ENCODE measurements at regions not wholly inside any gene's neighbourhood (a gene's known extent, or its start where the extent isn't known, plus 50 kb on each side); places are given as distances from the start of the nearest gene placed in this dataset.

DNA sequence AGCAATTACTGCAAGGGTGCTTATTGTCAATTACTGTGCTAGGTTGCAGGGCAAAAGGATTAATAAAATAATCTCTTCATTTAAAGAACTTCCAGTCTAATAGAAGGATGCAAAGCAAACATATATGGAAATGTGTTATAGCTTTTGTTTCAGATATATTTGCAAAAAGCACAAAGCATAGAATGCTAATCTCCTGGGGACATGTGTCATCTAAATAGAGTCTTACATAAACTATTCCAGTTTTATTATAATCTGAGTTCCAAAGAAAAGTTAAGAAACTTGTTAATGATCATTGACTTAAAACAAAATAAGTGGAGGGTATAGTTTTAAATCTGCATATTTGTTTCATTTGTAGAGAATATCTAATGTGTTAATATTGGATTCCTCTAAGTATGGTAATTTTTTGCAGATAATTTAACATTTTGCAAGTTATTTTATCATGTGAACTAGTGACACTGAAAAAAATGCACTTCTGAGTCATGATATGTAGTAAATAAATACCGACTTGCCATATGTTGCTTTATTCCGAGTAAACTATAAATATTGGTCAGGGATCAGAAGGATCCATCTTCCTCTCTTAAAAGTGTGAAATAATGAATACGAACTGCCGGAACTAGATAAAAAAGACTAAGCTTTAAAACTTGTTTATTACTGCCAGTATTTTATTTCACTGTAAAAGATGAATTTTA lies 231.9 kb upstream of the FAT4 start:
- H3K36me3 ChIP-seq (replicated peaks in 1 of 2), result no peaks in the 10 kb centered on the region
- H3K27ac ChIP-seq, result no peak overlapping the region
- H3K4me1 ChIP-seq (replicated peaks in 1 of 2), result no peaks in the 10 kb centered on the region
- H3K9me3 ChIP-seq (replicated peaks in 1 of 3), result no peaks in the 10 kb centered on the region
- H3K27me3 ChIP-seq, result no peaks in the 10 kb centered on the region
- no peak overlapping the region for H3K4me3 ChIP-seq
- no peak for TF ChIP-seq POLR2A (IDR thresholded peaks at IDR 0.05)
- intact Hi-C loops (cut with DNase I), result no loop called here
- DNase-seq, result no peak
- WGBS, 4 donors, result 80 to 92% (median 82%) methylated on average over 4 of the region's 4 CpGs

DNA sequence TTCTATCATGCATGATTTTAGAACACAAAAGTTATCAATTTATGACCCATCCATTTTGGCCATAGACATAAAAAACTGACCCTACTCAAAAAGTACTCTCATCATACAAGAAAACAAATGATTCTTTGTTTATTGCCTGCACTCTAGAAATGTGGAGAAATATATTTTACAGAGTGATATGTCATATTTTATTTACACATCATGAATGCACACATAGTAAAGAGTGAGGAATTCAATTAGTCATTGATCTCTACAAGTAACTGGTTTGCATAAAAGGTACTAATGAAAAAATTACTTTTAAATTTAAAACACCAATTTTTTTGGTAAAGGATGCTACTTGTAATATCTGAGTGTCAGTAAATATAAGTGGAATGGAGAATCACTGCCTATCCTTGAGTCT lies 242.5 kb upstream of the FAT4 start:
- no peaks in the 10 kb centered on the region for H3K36me3 ChIP-seq (replicated peaks in 1 of 2)
- H3K27me3 ChIP-seq, result no peaks in the 10 kb centered on the region
- H3K4me3 ChIP-seq, result no peak overlapping the region
- TF ChIP-seq, protein P1, sequence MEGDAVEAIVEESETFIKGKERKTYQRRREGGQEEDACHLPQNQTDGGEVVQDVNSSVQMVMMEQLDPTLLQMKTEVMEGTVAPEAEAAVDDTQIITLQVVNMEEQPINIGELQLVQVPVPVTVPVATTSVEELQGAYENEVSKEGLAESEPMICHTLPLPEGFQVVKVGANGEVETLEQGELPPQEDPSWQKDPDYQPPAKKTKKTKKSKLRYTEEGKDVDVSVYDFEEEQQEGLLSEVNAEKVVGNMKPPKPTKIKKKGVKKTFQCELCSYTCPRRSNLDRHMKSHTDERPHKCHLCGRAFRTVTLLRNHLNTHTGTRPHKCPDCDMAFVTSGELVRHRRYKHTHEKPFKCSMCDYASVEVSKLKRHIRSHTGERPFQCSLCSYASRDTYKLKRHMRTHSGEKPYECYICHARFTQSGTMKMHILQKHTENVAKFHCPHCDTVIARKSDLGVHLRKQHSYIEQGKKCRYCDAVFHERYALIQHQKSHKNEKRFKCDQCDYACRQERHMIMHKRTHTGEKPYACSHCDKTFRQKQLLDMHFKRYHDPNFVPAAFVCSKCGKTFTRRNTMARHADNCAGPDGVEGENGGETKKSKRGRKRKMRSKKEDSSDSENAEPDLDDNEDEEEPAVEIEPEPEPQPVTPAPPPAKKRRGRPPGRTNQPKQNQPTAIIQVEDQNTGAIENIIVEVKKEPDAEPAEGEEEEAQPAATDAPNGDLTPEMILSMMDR (IDR thresholded peaks at IDR 0.05), result no peak
- TF ChIP-seq POLR2A (IDR thresholded peaks at IDR 0.05), result no peak
- H3K27ac ChIP-seq, result no peak overlapping the region
- no peaks in the 10 kb centered on the region for H3K9me3 ChIP-seq (replicated peaks in 1 of 3)
- no peak for DNase-seq
- intact Hi-C loops (cut with DNase I), result no loop called here
- H3K4me1 ChIP-seq (replicated peaks in 1 of 2), result no peaks in the 10 kb centered on the region

DNA sequence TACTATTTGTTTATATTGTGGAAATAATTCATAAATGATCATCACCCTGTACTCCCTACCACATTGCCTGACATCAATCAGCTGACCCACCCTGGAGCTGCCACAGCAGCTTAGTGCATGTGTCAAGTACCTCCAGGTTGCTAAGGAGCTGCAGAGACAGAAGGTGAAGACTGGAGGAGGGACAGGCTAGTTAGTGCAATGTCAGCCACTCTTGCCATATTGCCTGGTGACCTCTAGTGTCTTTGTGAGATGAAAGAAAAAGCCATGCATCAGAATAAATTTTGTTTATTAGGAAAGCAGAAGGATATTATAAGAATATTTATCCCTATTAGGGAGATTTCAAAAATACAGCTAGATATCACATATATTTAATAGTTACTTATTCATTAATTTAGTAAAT lies 243.9 kb upstream of the FAT4 start:
- Histone ChIP-seq H3K36me3 (replicated peaks in 1 of 2) (no peaks in the 10 kb centered on the region), H3K4me3 (no peak overlapping the region), H3K4me1 (replicated peaks in 1 of 2) (no peaks in the 10 kb centered on the region), H3K27me3 (no peaks in the 10 kb centered on the region), H3K9me3 (replicated peaks in 1 of 3) (no peaks in the 10 kb centered on the region), H3K27ac (no peak overlapping the region)
- intact Hi-C loops (cut with DNase I), result no loop called here
- TF ChIP-seq POLR2A (IDR thresholded peaks at IDR 0.05), result no peak
- TF ChIP-seq, protein P1 (IDR thresholded peaks at IDR 0.05), result no peak
- no peak for DNase-seq

DNA sequence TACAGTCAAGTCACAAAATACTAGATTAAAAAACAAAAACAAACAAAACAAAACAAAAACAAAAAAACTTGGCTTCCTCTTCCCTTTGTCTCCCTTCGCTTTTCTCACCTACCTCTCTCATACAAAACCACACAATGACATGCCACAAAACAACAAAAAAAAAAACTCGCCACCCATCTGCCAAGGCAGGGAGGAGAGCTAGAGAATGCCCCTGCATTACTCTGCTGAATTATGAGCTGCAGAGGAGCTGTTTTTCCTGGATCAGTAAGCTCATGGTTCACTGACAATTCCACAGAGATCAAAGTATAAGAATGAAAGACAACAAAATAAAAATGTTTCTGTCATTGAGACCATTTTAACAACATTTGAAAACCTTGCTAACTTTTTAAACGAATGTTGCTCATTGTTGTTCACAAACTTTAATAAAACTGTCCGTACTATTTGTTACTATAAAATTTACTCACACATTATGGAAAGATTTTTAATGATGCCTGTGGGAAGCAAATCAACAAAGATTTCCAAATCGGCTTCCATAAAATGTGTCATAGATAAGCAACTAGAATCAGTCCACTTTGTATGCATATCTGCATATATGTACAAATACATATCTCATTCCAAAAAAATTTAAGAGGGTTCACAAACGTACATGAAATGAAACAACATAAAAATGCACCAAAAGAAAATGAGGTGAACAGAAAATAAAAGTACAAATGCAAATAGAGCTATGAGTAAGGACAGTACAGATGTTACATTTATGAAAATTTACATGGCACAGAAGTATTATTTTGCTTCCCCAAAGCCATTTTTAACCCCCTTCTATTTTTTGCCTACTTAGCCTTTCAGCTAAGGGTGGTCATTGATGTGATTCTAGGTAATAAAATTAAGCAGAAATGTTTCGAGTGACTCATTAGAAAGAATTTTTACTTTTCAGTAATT lies 252.4 kb upstream of the FAT4 start:
- H3K4me1 ChIP-seq (replicated peaks in 1 of 2), result no peaks in the 10 kb centered on the region
- TF ChIP-seq, protein P1 (IDR thresholded peaks at IDR 0.05), result no peak
- 56 to 66% (median 60%) methylated on average over 7 of the region's 7 CpGs for WGBS, 4 donors
- intact Hi-C loops (cut with DNase I), result no loop called here
- H3K36me3 ChIP-seq (replicated peaks in 1 of 2), result no peaks in the 10 kb centered on the region
- H3K27me3 ChIP-seq, result no peaks in the 10 kb centered on the region
- H3K4me3 ChIP-seq, result no peak overlapping the region
- DNase-seq, result no peak
- no peak overlapping the region for H3K27ac ChIP-seq
- H3K9me3 ChIP-seq (replicated peaks in 1 of 3), result no peaks in the 10 kb centered on the region

Data from adrenal gland (tissue), 9 donors.